ENCODE measurements at regions not wholly inside any gene's neighbourhood (a gene's known extent, or its start where the extent isn't known, plus 50 kb on each side); places are given as distances from the start of the nearest gene placed in this dataset.

DNA sequence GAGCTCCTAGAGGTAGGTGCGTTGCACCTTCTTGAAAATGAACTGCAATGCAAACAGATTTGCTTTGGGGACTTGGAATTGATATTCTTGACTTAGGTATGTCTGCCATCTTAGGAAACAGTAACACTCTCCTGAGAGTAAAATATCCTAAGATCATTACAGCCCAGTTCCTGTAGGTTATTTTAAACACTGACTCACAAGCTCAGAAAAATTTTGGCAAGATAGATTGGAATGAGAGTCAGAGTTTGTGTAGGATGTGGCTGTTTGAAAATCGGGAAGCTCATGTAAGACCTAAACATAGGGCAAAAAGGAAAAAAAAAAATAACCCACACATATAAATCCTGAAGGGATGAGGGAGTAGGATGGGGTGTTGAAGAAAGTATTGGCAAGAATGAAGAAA is 377.0 kb upstream of the LRRC4C start:
- TF ChIP-seq EZH2 (IDR thresholded peaks at IDR 0.05; ENCODE audit: low read length, missing control alignments) (no peak), CTCF (conservative IDR thresholded peaks at IDR 0.05 in 1 of 2, IDR thresholded peaks at IDR 0.05 in 1 of 2; ENCODE audit: low read depth in 1 of 2, low read length in 2 of 2) (no peak)
- Histone ChIP-seq H3K9ac (ENCODE audit: insufficient read depth, low read length) (no peak overlapping the region), H3K4me1 (ENCODE audit: control insufficient read depth, extremely low read depth, insufficient read depth, low read length) (no peaks in the 10 kb centered on the region), H2AFZ (ENCODE audit: low read length) (no peak overlapping the region), H3K4me3 (replicated peaks in 1 of 4; ENCODE audit: control extremely low read depth in 1 of 4, insufficient read depth in 1 of 4, low read depth in 3 of 4, low read length in 4 of 4) (no peak overlapping the region), H3K79me2 (ENCODE audit: control insufficient read depth, insufficient read depth, low read length) (no peaks in the 10 kb centered on the region), H4K20me1 (ENCODE audit: control insufficient read depth, extremely low read depth, insufficient read depth, low read length) (no peaks in the 10 kb centered on the region), H3K36me3 (ENCODE audit: control insufficient read depth, insufficient read depth, low read length) (no peaks in the 10 kb centered on the region), H3K9me3 (ENCODE audit: control insufficient read depth, insufficient read depth, low read depth, low read length) (no peaks in the 10 kb centered on the region), H3K27ac (ENCODE audit: insufficient read depth, low read length) (no peak overlapping the region), H3K4me2 (ENCODE audit: extremely low read depth, insufficient read depth, low read length) (no peak overlapping the region), H3K27me3 (ENCODE audit: control insufficient read depth, insufficient read depth, low read length) (no peaks in the 10 kb centered on the region)
- DNase-seq (ENCODE audit: low read depth in 2 of 2), result peak in 1 of 2 donors; percentile 59

DNA sequence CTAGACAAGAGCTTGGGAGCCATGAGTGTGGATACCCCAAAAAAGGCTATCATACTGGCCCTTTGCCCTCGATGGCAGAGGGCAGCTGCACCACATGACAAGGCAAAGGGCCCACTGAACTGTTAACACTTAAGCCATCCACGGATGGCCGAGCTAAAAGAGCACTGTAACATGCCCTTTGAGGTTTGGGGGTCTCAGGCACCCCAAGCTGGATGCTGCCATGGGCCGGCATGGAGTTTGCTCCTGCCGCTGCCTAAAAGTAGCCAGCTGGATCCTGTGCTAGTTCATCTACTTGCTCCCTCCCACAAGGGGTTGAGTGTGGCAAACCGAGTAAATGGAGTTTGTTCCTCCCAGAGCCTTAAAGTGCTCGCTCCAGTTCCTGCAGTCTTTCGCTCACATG is 383.2 kb upstream of the LRRC4C start:
- TF ChIP-seq CTCF (conservative IDR thresholded peaks at IDR 0.05 in 1 of 2, IDR thresholded peaks at IDR 0.05 in 1 of 2; ENCODE audit: low read depth in 1 of 2, low read length in 2 of 2) (no peak), EZH2 (IDR thresholded peaks at IDR 0.05; ENCODE audit: low read length, missing control alignments) (no peak)
- H3K4me3 ChIP-seq (replicated peaks in 1 of 4; ENCODE audit: control extremely low read depth in 1 of 4, insufficient read depth in 1 of 4, low read depth in 3 of 4, low read length in 4 of 4), result no peak overlapping the region
- H3K4me1 ChIP-seq (ENCODE audit: control insufficient read depth, extremely low read depth, insufficient read depth, low read length), result no peaks in the 10 kb centered on the region

DNA sequence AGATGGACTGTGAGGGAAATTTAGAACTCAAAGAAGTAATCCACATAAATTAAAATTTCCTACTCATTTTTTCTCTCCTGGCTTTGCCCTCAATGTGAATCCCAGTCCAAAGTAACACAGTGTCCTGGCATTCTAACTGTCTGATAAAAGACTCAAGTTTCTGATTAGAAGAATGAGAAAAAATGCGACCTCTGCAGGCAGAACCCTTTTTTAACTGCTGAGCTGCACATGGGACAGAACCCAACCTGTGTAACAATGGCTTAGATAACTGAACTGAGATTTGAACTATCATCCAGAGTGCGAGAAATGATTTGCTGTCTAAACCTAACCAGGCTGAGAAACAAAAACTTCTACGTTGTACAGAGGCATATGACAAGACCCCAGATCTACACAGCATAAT is 385.6 kb upstream of the LRRC4C start:
- no peak overlapping the region for H2AFZ ChIP-seq (ENCODE audit: low read length)
- H3K36me3 ChIP-seq (ENCODE audit: control insufficient read depth, insufficient read depth, low read length), result no peaks in the 10 kb centered on the region
- H3K9me3 ChIP-seq (ENCODE audit: control insufficient read depth, insufficient read depth, low read depth, low read length), result no peaks in the 10 kb centered on the region
- H3K9ac ChIP-seq (ENCODE audit: insufficient read depth, low read length), result no peak overlapping the region
- no peaks in the 10 kb centered on the region for H3K4me1 ChIP-seq (ENCODE audit: control insufficient read depth, extremely low read depth, insufficient read depth, low read length)
- H4K20me1 ChIP-seq (ENCODE audit: control insufficient read depth, extremely low read depth, insufficient read depth, low read length), result no peaks in the 10 kb centered on the region
- TF ChIP-seq EZH2 (IDR thresholded peaks at IDR 0.05; ENCODE audit: low read length, missing control alignments) (no peak), CTCF (conservative IDR thresholded peaks at IDR 0.05 in 1 of 2, IDR thresholded peaks at IDR 0.05 in 1 of 2; ENCODE audit: low read depth in 1 of 2, low read length in 2 of 2) (no peak)
- no peak for DNase-seq (ENCODE audit: low read depth in 2 of 2)
- H3K4me3 ChIP-seq (replicated peaks in 1 of 4; ENCODE audit: control extremely low read depth in 1 of 4, insufficient read depth in 1 of 4, low read depth in 3 of 4, low read length in 4 of 4), result no peak overlapping the region
- H3K79me2 ChIP-seq (ENCODE audit: control insufficient read depth, insufficient read depth, low read length), result no peaks in the 10 kb centered on the region
- no peak overlapping the region for H3K4me2 ChIP-seq (ENCODE audit: extremely low read depth, insufficient read depth, low read length)
- H3K27ac ChIP-seq (ENCODE audit: insufficient read depth, low read length), result no peak overlapping the region
- H3K27me3 ChIP-seq (ENCODE audit: control insufficient read depth, insufficient read depth, low read length), result no peaks in the 10 kb centered on the region

More for the DNA sequence above, 383.2 kb upstream of the LRRC4C start:
- H2AFZ ChIP-seq (ENCODE audit: low read length), result no peak overlapping the region
- no peak overlapping the region for H3K27ac ChIP-seq (ENCODE audit: insufficient read depth, low read length)
- no peaks in the 10 kb centered on the region for H3K79me2 ChIP-seq (ENCODE audit: control insufficient read depth, insufficient read depth, low read length)
- H3K9me3 ChIP-seq (ENCODE audit: control insufficient read depth, insufficient read depth, low read depth, low read length), result no peaks in the 10 kb centered on the region
- no peaks in the 10 kb centered on the region for H3K27me3 ChIP-seq (ENCODE audit: control insufficient read depth, insufficient read depth, low read length)
- H3K9ac ChIP-seq (ENCODE audit: insufficient read depth, low read length), result no peak overlapping the region
- H3K36me3 ChIP-seq (ENCODE audit: control insufficient read depth, insufficient read depth, low read length), result no peaks in the 10 kb centered on the region
- no peak for DNase-seq (ENCODE audit: low read depth in 2 of 2)
- no peak overlapping the region for H3K4me2 ChIP-seq (ENCODE audit: extremely low read depth, insufficient read depth, low read length)
- H4K20me1 ChIP-seq (ENCODE audit: control insufficient read depth, extremely low read depth, insufficient read depth, low read length), result no peaks in the 10 kb centered on the region
